ENCODE measurements at regions not wholly inside any gene's neighbourhood (a gene's known extent, or its start where the extent isn't known, plus 50 kb on each side); places are given as distances from the start of the nearest gene placed in this dataset.
"Not testable (repeated sequence)": the region's sequence is repeated elsewhere in the genome, so short reads cannot be mapped to it uniquely, and the experiment has no call there.

GRCh38 chr7:53387515-53387914, 352.1 kb downstream of the POM121L12 start:
- no peak for DNase-seq

- DNase-seq, result no peak
Measured at GRCh38 chr7:53397911-53398310, 362.5 kb downstream of the POM121L12 start.

GRCh38 chr7:53398566-53398965, 363.1 kb downstream of the POM121L12 start:
- DNase-seq, result no peak

- no peak for DNase-seq
Measured at GRCh38 chr7:53413021-53413420, 377.6 kb downstream of the POM121L12 start.

- DNase-seq, result no peak
Measured at GRCh38 chr7:53415816-53416215, 380.4 kb downstream of the POM121L12 start.

- DNase-seq, result no peak
Measured at GRCh38 chr7:53418834-53419482, 383.5 kb downstream of the POM121L12 start.

GRCh38 chr7:53420550-53420949, 385.1 kb downstream of the POM121L12 start:
- DNase-seq, result no peak

GRCh38 chr7:53422291-53422690, 386.9 kb downstream of the POM121L12 start:
- no peak for DNase-seq

GRCh38 chr7:53426145-53426750, 390.8 kb downstream of the POM121L12 start:
- DNase-seq, result no peak

- no peak for DNase-seq
Measured at GRCh38 chr7:53428045-53428444, 392.6 kb downstream of the POM121L12 start.

GRCh38 chr7:53431901-53432300, 396.5 kb downstream of the POM121L12 start:
- DNase-seq, result no peak

GRCh38 chr7:53437336-53437735, 401.9 kb downstream of the POM121L12 start:
- no peak for DNase-seq

GRCh38 chr7:53446170-53446569, 410.7 kb downstream of the POM121L12 start:
- DNase-seq, result no peak

- DNase-seq, result no peak
Measured at GRCh38 chr7:53458636-53459035, 423.2 kb downstream of the POM121L12 start.

GRCh38 chr7:53466371-53466770, 430.9 kb downstream of the POM121L12 start:
- DNase-seq, result no peak

- no peak for DNase-seq
Measured at GRCh38 chr7:53470336-53470970, 435.0 kb downstream of the POM121L12 start.

- DNase-seq, result no peak
Measured at GRCh38 chr7:53473371-53473770, 437.9 kb downstream of the POM121L12 start.

- no peak for DNase-seq
Measured at GRCh38 chr7:53475776-53476175, 440.3 kb downstream of the POM121L12 start.

GRCh38 chr7:53476566-53476965, 441.1 kb downstream of the POM121L12 start:
- no peak for DNase-seq

- DNase-seq, result no peak
Measured at GRCh38 chr7:53485354-53485753, 449.9 kb downstream of the POM121L12 start.

GRCh38 chr7:53491051-53491450, 455.6 kb downstream of the POM121L12 start:
- no peak for DNase-seq

GRCh38 chr7:53495181-53495580, 459.7 kb downstream of the POM121L12 start:
- DNase-seq, result not testable (repeated sequence)

GRCh38 chr7:53500076-53500475, 464.6 kb downstream of the POM121L12 start:
- no peak for DNase-seq
